GM19467 (cell line): ENCODE measurements at regions not wholly inside any gene's neighbourhood (a gene's known extent, or its start where the extent isn't known, plus 50 kb on each side); places are given as distances from the start of the nearest gene placed in this dataset.

Experiments used
- ATAC-seq: cut with Tn5 transposase; IDR thresholded peaks from one replicate; pipeline ENCODE4 v1.9.1; 2021; ENCODE audit warnings: mild to moderate bottlenecking, moderate library complexity; ENCODE audit not compliant: unreplicated experiment

- ATAC-seq, result no peak
Measured at GRCh38 chr7:25653384-25653783, 425.1 kb upstream of the NPVF start.

GRCh38 chr7:25656071-25656470 is 427.8 kb upstream of the NPVF start:
- ATAC-seq, result no peak

GRCh38 chr7:25656581-25657026 is 428.3 kb upstream of the NPVF start:
- ATAC-seq, result no peak

- no peak for ATAC-seq
Measured at GRCh38 chr7:25658375-25658774, 430.1 kb upstream of the NPVF start.

- ATAC-seq, result no peak
Measured at GRCh38 chr7:25659841-25660240, 431.6 kb upstream of the NPVF start.

GRCh38 chr7:25662841-25663800 is 434.8 kb upstream of the NPVF start:
- no peak for ATAC-seq

GRCh38 chr7:25663877-25664276 is 435.6 kb upstream of the NPVF start:
- no peak for ATAC-seq

- no peak for ATAC-seq
Measured at GRCh38 chr7:25664593-25664992, 436.3 kb upstream of the NPVF start.

- ATAC-seq, result no peak
Measured at GRCh38 chr7:25665374-25665773, 437.1 kb upstream of the NPVF start.

- ATAC-seq, result no peak
Measured at GRCh38 chr7:25665903-25666670, 437.8 kb upstream of the NPVF start.

GRCh38 chr7:25666671-25667060 is 438.4 kb upstream of the NPVF start:
- no peak for ATAC-seq

GRCh38 chr7:25669281-25669781 is 441.0 kb upstream of the NPVF start:
- no peak for ATAC-seq

- ATAC-seq, result no peak
Measured at GRCh38 chr7:25669961-25670841, 441.9 kb upstream of the NPVF start.

- no peak for ATAC-seq
Measured at GRCh38 chr7:25671111-25671510, 442.8 kb upstream of the NPVF start.

GRCh38 chr7:25672496-25672895 is 444.2 kb upstream of the NPVF start:
- ATAC-seq, result no peak

GRCh38 chr7:25675789-25676474 is 447.6 kb upstream of the NPVF start:
- no peak for ATAC-seq

GRCh38 chr7:25677595-25677994 is 449.3 kb upstream of the NPVF start:
- ATAC-seq, result no peak

- no peak for ATAC-seq
Measured at GRCh38 chr7:25678215-25678614, 449.9 kb upstream of the NPVF start.

GRCh38 chr7:25680636-25681035 is 452.4 kb upstream of the NPVF start:
- ATAC-seq, result no peak

GRCh38 chr7:25684360-25684759 is 456.1 kb upstream of the NPVF start:
- no peak for ATAC-seq
